Endothelial cell of umbilical vein (primary cell): ENCODE measurements at regions not wholly inside any gene's neighbourhood (a gene's known extent, or its start where the extent isn't known, plus 50 kb on each side); places are given as distances from the start of the nearest gene placed in this dataset.

Experiments
- BruUV-seq: library from RNA; stranded (reverse); fragments of 400-500 nt; replicated peaks from 2 replicates; lab custom pipeline; 2021; lab: Mats Ljungman, UMichigan
- CTCF ChIA-PET: fragments of 300-600, 350-600 bp; sonication (Branson Sonifier 250); formaldehyde crosslinking; loops from one replicate; lab custom pipeline; 2021; ENCODE audit warnings: antibody characterized with exemption, inconsistent platforms; lab: Charles Lee
- POLR2A ChIA-PET: fragments of 300-600, 350-600 bp; sonication (Branson Sonifier 250); formaldehyde crosslinking; loops from one replicate; lab custom pipeline; 2021; ENCODE audit warnings: antibody characterized with exemption, inconsistent platforms; lab: Charles Lee
- DNase-seq: peaks from one replicate; pipeline ENCODE4 v3.0.0-alpha.2; 2011; ENCODE audit warnings: low read depth, low spot score
- FAIRE-seq: peaks from 2 replicates; lab custom pipeline; 2011; peaks lifted over from hg19 to GRCh38; lab: Jason Lieb, UNC
- H2AFZ ChIP-seq: 2 replicates; pipeline ENCODE4 v1.6.0; 2012; ENCODE audit warnings: low read depth, low read length, control low read depth, inconsistent platforms
- H3K27ac ChIP-seq: 2 replicates; pipeline ENCODE4 v1.5.1; 2011; ENCODE audit warnings: low read depth, mild to moderate bottlenecking, control low read depth, low read length, moderate library complexity; ENCODE audit not compliant: insufficient read depth
- H3K27me3 ChIP-seq, 2 experiments: 2 replicates each; pipeline versions ENCODE4 v1.6.0 to v1.6.1; 2011; ENCODE audit warnings: low read length in 2 of 2, mixed read lengths in 1 of 2; ENCODE audit not compliant: control insufficient read depth in 2 of 2, insufficient read depth in 2 of 2
- H3K36me3 ChIP-seq, 2 experiments: 2 replicates in 1 of 2; 3 replicates in 1 of 2; pipeline ENCODE4 v1.5.1; 2011; ENCODE audit warnings: low read length in 2 of 2, mild to moderate bottlenecking in 1 of 2, moderate library complexity in 1 of 2; ENCODE audit not compliant: control insufficient read depth in 2 of 2, insufficient read depth in 2 of 2; ENCODE audit errors: extremely low read depth in 1 of 2
- H3K4me1 ChIP-seq: 3 replicates; pipeline ENCODE4 v1.5.1; 2011; ENCODE audit warnings: mild to moderate bottlenecking, low read length; ENCODE audit not compliant: control insufficient read depth, insufficient read depth; ENCODE audit errors: extremely low read depth
- H3K4me2 ChIP-seq: 2 replicates; pipeline ENCODE4 v1.6.1; 2011; ENCODE audit warnings: low read length, control low read depth, mixed read lengths; ENCODE audit not compliant: insufficient read depth
- H3K4me3 ChIP-seq, 3 experiments: fragments of 200-600 bp in 1 of 3; sonication (generic), shearing (Covaris generic) in 1 of 3; replicated peaks in 1 of 3; 2 replicates each; pipeline ENCODE4 v1.5.1; 2011 to 2016; ENCODE audit warnings: control low read depth in 3 of 3, low read length in 3 of 3, mild to moderate bottlenecking in 2 of 3, inconsistent platforms in 1 of 3, low read depth in 1 of 3, moderate library complexity in 1 of 3; ENCODE audit not compliant: insufficient read depth in 1 of 3
- H3K79me2 ChIP-seq: 2 replicates; pipeline ENCODE4 v1.6.0; 2012; ENCODE audit warnings: low read length, inconsistent platforms; ENCODE audit not compliant: control insufficient read depth, insufficient read depth
- H3K9ac ChIP-seq: replicated peaks from 2 replicates; pipeline ENCODE3; 2011; ENCODE audit warnings: low read length, control low read depth; ENCODE audit not compliant: insufficient read depth; ENCODE audit errors: extremely low read depth
- H3K9me1 ChIP-seq: replicated peaks from 3 replicates; pipeline ENCODE4 v1.6.0; 2011; ENCODE audit warnings: mild to moderate bottlenecking, low read length; ENCODE audit not compliant: control insufficient read depth, insufficient read depth; ENCODE audit errors: extremely low read depth
- H3K9me3 ChIP-seq: replicated peaks from 2 replicates; pipeline ENCODE4 v1.5.1; 2012; ENCODE audit warnings: low read length, inconsistent platforms; ENCODE audit not compliant: control insufficient read depth, insufficient read depth
- H4K20me1 ChIP-seq: replicated peaks from 2 replicates; pipeline ENCODE3; 2011; ENCODE audit warnings: mild to moderate bottlenecking, low read length; ENCODE audit not compliant: control insufficient read depth, insufficient read depth; ENCODE audit errors: extremely low read depth
- CTCF ChIP-seq, 2 donors: IDR thresholded peaks; 1 replicate in 1 of 2; 2 replicates in 1 of 2; pipeline ENCODE4 v1.5.1; 2011; ENCODE audit warnings: low read length in 2 of 2, mild to moderate bottlenecking in 2 of 2, moderate library complexity in 2 of 2, control low read depth in 1 of 2, inconsistent platforms in 1 of 2, low read depth in 1 of 2; ENCODE audit not compliant: insufficient read depth in 1 of 2; ENCODE audit errors: extremely low read depth in 1 of 2
- EZH2 ChIP-seq: IDR thresholded peaks from 2 replicates; pipeline ENCODE4 v1.6.1; 2012; ENCODE audit warnings: borderline replicate concordance, low read depth, mild to moderate bottlenecking, moderate library complexity, low read length, inconsistent platforms; ENCODE audit not compliant: severe bottlenecking
- FOS ChIP-seq: IDR thresholded peaks from 2 replicates; pipeline ENCODE4 v1.6.1; 2011; ENCODE audit warnings: mild to moderate bottlenecking, low read length, moderate library complexity, borderline replicate concordance; ENCODE audit not compliant: insufficient read depth
- GATA2 ChIP-seq: IDR thresholded peaks from 2 replicates; pipeline ENCODE4 v1.7.0; 2011; ENCODE audit warnings: low read depth, mild to moderate bottlenecking, moderate library complexity, mixed read lengths, low read length; ENCODE audit not compliant: insufficient read length, insufficient read depth
- JUN ChIP-seq: IDR thresholded peaks from 2 replicates; pipeline ENCODE4 v1.6.1; 2011; ENCODE audit warnings: borderline replicate concordance, low read depth; ENCODE audit not compliant: insufficient read length, insufficient read depth
- MAX ChIP-seq: IDR thresholded peaks from 2 replicates; pipeline ENCODE4 v1.6.1; 2011; ENCODE audit not compliant: insufficient read depth, insufficient read length
- MYC ChIP-seq: IDR thresholded peaks from one replicate; pipeline ENCODE4 v1.6.1; 2011; ENCODE audit warnings: mild to moderate bottlenecking, low read depth, low read length
- POLR2A ChIP-seq: IDR thresholded peaks from 2 replicates; pipeline ENCODE4 v1.6.1; 2012; ENCODE audit warnings: low read depth, mild to moderate bottlenecking, control low read depth, low read length
- POLR2AphosphoS5 ChIP-seq: IDR thresholded peaks from 2 replicates; pipeline ENCODE4 v1.6.1; 2012; ENCODE audit warnings: low read depth, mild to moderate bottlenecking, control low read depth, low read length, moderate library complexity; ENCODE audit not compliant: insufficient read depth
- dilution Hi-C: fragments of 300-500 bp; cut with MboI; formaldehyde crosslinking; loops from one replicate; pipeline ENCODE4 v1.15.0; 2019; ENCODE audit warnings: low sequenced_read_pairs; ENCODE audit not compliant: extremely low pct_ligation_motif_present
- intact Hi-C: fragments of 100-400 bp; cut with micrococcal nuclease; formaldehyde crosslinking; loops from one replicate; pipeline ENCODE4 v1.10.0; 2022

DNA sequence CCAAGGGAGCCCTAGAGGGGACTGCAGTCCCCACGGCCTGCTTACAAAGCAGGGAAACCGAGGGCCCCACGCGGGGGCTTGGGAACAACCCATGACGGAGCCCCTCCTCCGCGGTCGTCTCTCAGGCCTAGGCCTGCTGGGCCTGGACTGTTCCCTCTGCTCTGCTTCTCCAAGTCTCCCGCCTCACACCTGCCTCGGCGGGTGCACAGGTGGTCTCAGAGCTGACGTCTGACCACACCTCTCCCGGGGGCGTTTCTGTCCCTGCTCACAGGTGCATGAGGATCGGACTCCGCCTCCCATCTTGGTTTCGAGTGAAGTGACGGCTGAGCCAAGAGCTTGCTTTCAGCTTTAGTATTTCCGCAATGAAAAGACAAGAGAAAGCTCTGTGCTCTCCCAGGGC, 72.1 kb downstream of the MRPL36 start:
- H3K4me1 ChIP-seq, result no peaks in the 10 kb centered on the region
- no TSS peak for BruUV-seq
- intact Hi-C loops (no loop called here), dilution Hi-C loops (no loop called here)
- H2AFZ ChIP-seq, result no peak overlapping the region
- H3K79me2 ChIP-seq, result no peaks in the 10 kb centered on the region
- ChIA-PET CTCF (no interaction called here), POLR2A (no interaction called here)
- H3K4me3 ChIP-seq, result no peak overlapping the region
- TF ChIP-seq POLR2A (no peak), EZH2 (no peak), FOS (no peak), MYC (no peak), JUN (no peak)
- no peak overlapping the region for H3K27ac ChIP-seq
- no peak overlapping the region for H3K4me2 ChIP-seq
- no peaks in the 10 kb centered on the region for H4K20me1 ChIP-seq
- H3K9me3 ChIP-seq, result no peaks in the 10 kb centered on the region
- FAIRE-seq, result no peak
- H3K9ac ChIP-seq, result no peak overlapping the region
- no peaks in the 10 kb centered on the region for H3K36me3 ChIP-seq
- H3K9me1 ChIP-seq, result no peaks in the 10 kb centered on the region
- H3K27me3 ChIP-seq, result peaks cover 0 to 4% of the 10 kb centered on the region in 2 experiments
- no peak for DNase-seq

DNA sequence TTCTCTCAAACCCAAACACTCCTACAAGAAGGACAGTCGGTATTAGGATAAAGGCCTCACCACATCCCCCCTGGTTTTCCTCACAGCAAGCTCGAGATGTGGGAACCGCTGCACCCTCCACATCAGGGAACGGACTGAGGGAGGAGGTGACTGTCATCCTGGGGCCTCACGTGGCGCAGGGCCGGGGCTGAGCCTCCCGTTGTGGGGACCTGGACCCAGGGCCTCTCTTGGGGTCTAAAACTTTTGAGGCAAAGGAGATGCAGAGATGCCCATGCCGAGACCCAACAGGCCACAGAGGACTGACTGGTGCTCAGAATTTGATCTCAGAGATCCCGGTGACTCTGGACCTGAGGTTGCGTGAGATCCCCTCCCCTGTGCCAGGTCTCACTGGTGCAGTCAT, 72.7 kb downstream of the MRPL36 start:
- DNase-seq (no peak), FAIRE-seq (no peak)
- H3K4me1 ChIP-seq, result no peaks in the 10 kb centered on the region
- TF ChIP-seq EZH2, result no peak
- TF ChIP-seq POLR2AphosphoS5, result no peak
- TF ChIP-seq MYC, result no peak
- no peak for TF ChIP-seq MAX
- TF ChIP-seq JUN, result no peak
- TF ChIP-seq GATA2, result no peak
- TF ChIP-seq POLR2A, result no peak
- TF ChIP-seq FOS, result no peak
- no peak for TF ChIP-seq CTCF (IDR thresholded peaks at IDR 0.05; ENCODE audit: extremely low read depth in 1 of 2, insufficient read depth in 1 of 2, low read depth in 1 of 2, low read length in 2 of 2)
- no peak overlapping the region for H3K27ac ChIP-seq
- peaks cover 0 to 4% of the 10 kb centered on the region in 2 experiments for H3K27me3 ChIP-seq
- H3K9ac ChIP-seq, result no peak overlapping the region
- intact Hi-C loops (no loop called here), dilution Hi-C loops (no loop called here)
- ChIA-PET POLR2A (no interaction called here), CTCF (no interaction called here)
- H2AFZ ChIP-seq, result no peak overlapping the region
- H3K9me1 ChIP-seq, result no peaks in the 10 kb centered on the region
- no peaks in the 10 kb centered on the region for H3K36me3 ChIP-seq
- H3K4me2 ChIP-seq, result no peak overlapping the region
- BruUV-seq, result no TSS peak
- H4K20me1 ChIP-seq, result no peaks in the 10 kb centered on the region
- no peaks in the 10 kb centered on the region for H3K79me2 ChIP-seq
- H3K9me3 ChIP-seq, result no peaks in the 10 kb centered on the region
- no peak overlapping the region for H3K4me3 ChIP-seq
